WTC11 (cell line): ENCODE measurements at regions not wholly inside any gene's neighbourhood (a gene's known extent, or its start where the extent isn't known, plus 50 kb on each side); places are given as distances from the start of the nearest gene placed in this dataset.
"Not testable (repeated sequence)": the region's sequence is repeated elsewhere in the genome, so short reads cannot be mapped to it uniquely, and the experiment has no call there.

Experiments
- ATAC-seq: fragments of 200-7000 bp; cut with Tn5 transposase; 2 replicates; pipeline ENCODE4 v1.10.0; 2021; ENCODE audit warnings: mild to moderate bottlenecking, moderate library complexity
- CTCF ChIA-PET: fragments of 300-600 bp; sonication (Branson Sonifier 250); formaldehyde crosslinking; loops from one replicate; lab custom pipeline; 2021; ENCODE audit warnings: antibody characterized with exemption; lab: Charles Lee
- POLR2A ChIA-PET: fragments of 350-600 bp; sonication (Branson Sonifier 250); formaldehyde crosslinking; loops from one replicate; lab custom pipeline; 2021; ENCODE audit warnings: antibody characterized with exemption; lab: Charles Lee
- DNase-seq: peaks from one replicate; pipeline ENCODE4 v3.0.0; 2021; ENCODE audit warnings: low spot score
- H3K27ac Mint-ChIP-seq: 2 replicates; pipeline ENCODE4 v1.8.0; 2021; ENCODE audit warnings: mixed read lengths
- H3K27me3 Mint-ChIP-seq: 2 replicates; pipeline ENCODE4 v1.8.0; 2021; ENCODE audit warnings: low read depth, mild to moderate bottlenecking, moderate library complexity, mixed read lengths
- H3K36me3 Mint-ChIP-seq: 2 replicates; pipeline ENCODE4 v1.8.0; 2021; ENCODE audit warnings: mixed read lengths
- H3K4me1 Mint-ChIP-seq: 2 replicates; pipeline ENCODE4 v1.8.0; 2022; ENCODE audit warnings: mixed read lengths
- H3K4me3 Mint-ChIP-seq: 2 replicates; pipeline ENCODE4 v1.8.0; 2021; ENCODE audit warnings: mild to moderate bottlenecking, moderate library complexity, mixed read lengths
- H3K9me3 Mint-ChIP-seq: 2 replicates; pipeline ENCODE4 v1.8.0; 2021; ENCODE audit warnings: mixed read lengths
- ELF4 ChIP-seq: sonication (generic); formaldehyde crosslinking; IDR thresholded peaks from 2 replicates; pipeline ENCODE4 v1.8.1; 2022; ENCODE audit warnings: low read depth, mild to moderate bottlenecking, moderate library complexity, missing genetic modification reagents
- FOXK1 ChIP-seq: sonication (generic); formaldehyde crosslinking; IDR thresholded peaks from 2 replicates; pipeline ENCODE4 v1.8.0; 2022; ENCODE audit warnings: mild to moderate bottlenecking, moderate library complexity, missing genetic modification reagents
- GTF2I ChIP-seq: fragments of 250-450 bp; sonication (Bioruptor Pico); conservative IDR thresholded peaks from 2 replicates; pipeline ENCODE4 v1.4.0; 2021; ENCODE audit warnings: mild to moderate bottlenecking
- MYBL2 ChIP-seq: sonication (generic); formaldehyde crosslinking; IDR thresholded peaks from 2 replicates; pipeline ENCODE4 v1.8.1; 2023; ENCODE audit warnings: mild to moderate bottlenecking, moderate library complexity, missing genetic modification reagents
- NFATC4 ChIP-seq: fragments of 250-450 bp; sonication (Bioruptor Pico); IDR thresholded peaks from 2 replicates; pipeline ENCODE4 v1.9.0; 2021; ENCODE audit warnings: mild to moderate bottlenecking
- RELA ChIP-seq: sonication (generic); formaldehyde crosslinking; IDR thresholded peaks from 2 replicates; pipeline ENCODE4 v1.8.1; 2022; ENCODE audit warnings: missing genetic modification reagents, mild to moderate bottlenecking, borderline replicate concordance
- SMAD3 ChIP-seq: sonication (generic); formaldehyde crosslinking; IDR thresholded peaks from 2 replicates; pipeline ENCODE4 v1.8.0; 2022; ENCODE audit warnings: missing genetic modification reagents, mild to moderate bottlenecking, borderline replicate concordance
- TEAD4 ChIP-seq: sonication (generic); formaldehyde crosslinking; IDR thresholded peaks from 2 replicates; pipeline ENCODE4 v1.8.0; 2022; ENCODE audit warnings: mild to moderate bottlenecking, missing genetic modification reagents
- ZBTB21 ChIP-seq: sonication (generic); formaldehyde crosslinking; IDR thresholded peaks from 2 replicates; pipeline ENCODE4 v1.8.1; 2023; ENCODE audit warnings: mild to moderate bottlenecking, missing genetic modification reagents, borderline replicate concordance
- ZNF219 ChIP-seq: sonication (generic); formaldehyde crosslinking; IDR thresholded peaks from 2 replicates; pipeline ENCODE4 v1.8.0; 2023; ENCODE audit warnings: missing genetic modification reagents, mild to moderate bottlenecking, borderline replicate concordance
- ZNF232 ChIP-seq: sonication (generic); formaldehyde crosslinking; IDR thresholded peaks from 2 replicates; pipeline ENCODE4 v1.8.0; 2022; ENCODE audit warnings: mild to moderate bottlenecking, missing genetic modification reagents
- TF ChIP-seq, protein P1 (sequence below): sonication (generic); formaldehyde crosslinking; IDR thresholded peaks from 2 replicates; pipeline ENCODE4 v1.8.0; 2022; ENCODE audit warnings: mild to moderate bottlenecking, missing genetic modification reagents
- TF ChIP-seq, protein P2 (sequence below): fragments of 250-450 bp; sonication (Bioruptor Pico); IDR thresholded peaks from 2 replicates; pipeline ENCODE4 v1.9.0; 2021; ENCODE audit warnings: moderate library complexity, mild to moderate bottlenecking, inconsistent platforms, borderline replicate concordance
- TF ChIP-seq, protein P3 (sequence below): sonication (generic); formaldehyde crosslinking; IDR thresholded peaks from 2 replicates; pipeline ENCODE4 v1.8.0; 2022; ENCODE audit warnings: missing genetic modification reagents
- TF ChIP-seq, protein P4 (sequence below): sonication (generic); formaldehyde crosslinking; IDR thresholded peaks from 2 replicates; pipeline ENCODE4 v1.8.1; 2023; ENCODE audit warnings: mild to moderate bottlenecking, missing genetic modification reagents
- TF ChIP-seq, protein P5 (sequence below): sonication (generic); formaldehyde crosslinking; IDR thresholded peaks from 2 replicates; pipeline ENCODE4 v1.8.1; 2023; ENCODE audit warnings: mild to moderate bottlenecking, missing genetic modification reagents, moderate library complexity
- TF ChIP-seq, protein P6 (sequence below): sonication (generic); formaldehyde crosslinking; IDR thresholded peaks from 2 replicates; pipeline ENCODE4 v1.8.1; 2022; ENCODE audit warnings: missing genetic modification reagents, borderline replicate concordance
- TF ChIP-seq, protein P7 (sequence below): sonication (generic); formaldehyde crosslinking; IDR thresholded peaks from 2 replicates; pipeline ENCODE4 v1.8.1; 2023; ENCODE audit warnings: mild to moderate bottlenecking, missing genetic modification reagents, moderate library complexity

DNA sequence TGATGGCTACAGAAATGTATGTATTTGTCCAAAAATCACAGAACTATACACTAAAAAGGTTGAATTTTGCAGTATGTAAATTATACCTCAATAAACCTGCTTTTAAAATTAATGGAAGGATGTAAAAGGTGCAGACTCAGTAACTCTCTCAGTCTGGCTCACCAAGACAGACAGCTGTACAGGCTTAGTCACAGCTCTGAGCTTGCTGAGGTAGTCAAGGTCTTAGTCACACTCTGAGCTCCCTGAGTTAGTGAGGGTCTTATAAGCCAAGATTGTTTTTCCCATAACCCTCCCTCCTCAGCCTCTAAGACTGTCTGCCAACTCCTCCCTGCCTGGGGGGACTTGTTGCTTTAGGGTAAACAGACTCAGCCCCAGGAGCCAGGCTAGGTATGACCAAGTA is 59.3 kb upstream of the IZUMO1R start:
- TF ChIP-seq, protein P1, sequence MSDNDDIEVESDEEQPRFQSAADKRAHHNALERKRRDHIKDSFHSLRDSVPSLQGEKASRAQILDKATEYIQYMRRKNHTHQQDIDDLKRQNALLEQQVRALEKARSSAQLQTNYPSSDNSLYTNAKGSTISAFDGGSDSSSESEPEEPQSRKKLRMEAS: no peak
- TF ChIP-seq TEAD4 (CRISPR knock-in tag): no peak
- no peak for TF ChIP-seq MYBL2 (CRISPR knock-in tag)
- no peak for TF ChIP-seq GTF2I (CRISPR knock-in tag)
- TF ChIP-seq ELF4 (CRISPR knock-in tag): no peak
- TF ChIP-seq, protein P2, sequence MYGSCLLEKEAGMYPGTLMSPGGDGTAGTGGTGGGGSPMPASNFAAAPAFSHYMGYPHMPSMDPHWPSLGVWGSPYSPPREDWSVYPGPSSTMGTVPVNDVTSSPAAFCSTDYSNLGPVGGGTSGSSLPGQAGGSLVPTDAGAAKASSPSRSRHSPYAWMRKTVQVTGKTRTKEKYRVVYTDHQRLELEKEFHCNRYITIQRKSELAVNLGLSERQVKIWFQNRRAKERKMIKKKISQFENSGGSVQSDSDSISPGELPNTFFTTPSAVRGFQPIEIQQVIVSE (CRISPR knock-in tag): no peak
- TF ChIP-seq, protein P3, sequence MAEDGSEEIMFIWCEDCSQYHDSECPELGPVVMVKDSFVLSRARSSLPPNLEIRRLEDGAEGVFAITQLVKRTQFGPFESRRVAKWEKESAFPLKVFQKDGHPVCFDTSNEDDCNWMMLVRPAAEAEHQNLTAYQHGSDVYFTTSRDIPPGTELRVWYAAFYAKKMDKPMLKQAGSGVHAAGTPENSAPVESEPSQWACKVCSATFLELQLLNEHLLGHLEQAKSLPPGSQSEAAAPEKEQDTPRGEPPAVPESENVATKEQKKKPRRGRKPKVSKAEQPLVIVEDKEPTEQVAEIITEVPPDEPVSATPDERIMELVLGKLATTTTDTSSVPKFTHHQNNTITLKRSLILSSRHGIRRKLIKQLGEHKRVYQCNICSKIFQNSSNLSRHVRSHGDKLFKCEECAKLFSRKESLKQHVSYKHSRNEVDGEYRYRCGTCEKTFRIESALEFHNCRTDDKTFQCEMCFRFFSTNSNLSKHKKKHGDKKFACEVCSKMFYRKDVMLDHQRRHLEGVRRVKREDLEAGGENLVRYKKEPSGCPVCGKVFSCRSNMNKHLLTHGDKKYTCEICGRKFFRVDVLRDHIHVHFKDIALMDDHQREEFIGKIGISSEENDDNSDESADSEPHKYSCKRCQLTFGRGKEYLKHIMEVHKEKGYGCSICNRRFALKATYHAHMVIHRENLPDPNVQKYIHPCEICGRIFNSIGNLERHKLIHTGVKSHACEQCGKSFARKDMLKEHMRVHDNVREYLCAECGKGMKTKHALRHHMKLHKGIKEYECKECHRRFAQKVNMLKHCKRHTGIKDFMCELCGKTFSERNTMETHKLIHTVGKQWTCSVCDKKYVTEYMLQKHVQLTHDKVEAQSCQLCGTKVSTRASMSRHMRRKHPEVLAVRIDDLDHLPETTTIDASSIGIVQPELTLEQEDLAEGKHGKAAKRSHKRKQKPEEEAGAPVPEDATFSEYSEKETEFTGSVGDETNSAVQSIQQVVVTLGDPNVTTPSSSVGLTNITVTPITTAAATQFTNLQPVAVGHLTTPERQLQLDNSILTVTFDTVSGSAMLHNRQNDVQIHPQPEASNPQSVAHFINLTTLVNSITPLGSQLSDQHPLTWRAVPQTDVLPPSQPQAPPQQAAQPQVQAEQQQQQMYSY (CRISPR knock-in tag): no peak
- TF ChIP-seq, protein P4, sequence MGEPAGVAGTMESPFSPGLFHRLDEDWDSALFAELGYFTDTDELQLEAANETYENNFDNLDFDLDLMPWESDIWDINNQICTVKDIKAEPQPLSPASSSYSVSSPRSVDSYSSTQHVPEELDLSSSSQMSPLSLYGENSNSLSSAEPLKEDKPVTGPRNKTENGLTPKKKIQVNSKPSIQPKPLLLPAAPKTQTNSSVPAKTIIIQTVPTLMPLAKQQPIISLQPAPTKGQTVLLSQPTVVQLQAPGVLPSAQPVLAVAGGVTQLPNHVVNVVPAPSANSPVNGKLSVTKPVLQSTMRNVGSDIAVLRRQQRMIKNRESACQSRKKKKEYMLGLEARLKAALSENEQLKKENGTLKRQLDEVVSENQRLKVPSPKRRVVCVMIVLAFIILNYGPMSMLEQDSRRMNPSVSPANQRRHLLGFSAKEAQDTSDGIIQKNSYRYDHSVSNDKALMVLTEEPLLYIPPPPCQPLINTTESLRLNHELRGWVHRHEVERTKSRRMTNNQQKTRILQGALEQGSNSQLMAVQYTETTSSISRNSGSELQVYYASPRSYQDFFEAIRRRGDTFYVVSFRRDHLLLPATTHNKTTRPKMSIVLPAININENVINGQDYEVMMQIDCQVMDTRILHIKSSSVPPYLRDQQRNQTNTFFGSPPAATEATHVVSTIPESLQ (CRISPR knock-in tag): no peak
- TF ChIP-seq, protein P5, sequence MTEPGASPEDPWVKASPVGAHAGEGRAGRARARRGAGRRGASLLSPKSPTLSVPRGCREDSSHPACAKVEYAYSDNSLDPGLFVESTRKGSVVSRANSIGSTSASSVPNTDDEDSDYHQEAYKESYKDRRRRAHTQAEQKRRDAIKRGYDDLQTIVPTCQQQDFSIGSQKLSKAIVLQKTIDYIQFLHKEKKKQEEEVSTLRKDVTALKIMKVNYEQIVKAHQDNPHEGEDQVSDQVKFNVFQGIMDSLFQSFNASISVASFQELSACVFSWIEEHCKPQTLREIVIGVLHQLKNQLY (CRISPR knock-in tag): no peak
- TF ChIP-seq SMAD3 (CRISPR knock-in tag): no peak
- TF ChIP-seq, protein P6, sequence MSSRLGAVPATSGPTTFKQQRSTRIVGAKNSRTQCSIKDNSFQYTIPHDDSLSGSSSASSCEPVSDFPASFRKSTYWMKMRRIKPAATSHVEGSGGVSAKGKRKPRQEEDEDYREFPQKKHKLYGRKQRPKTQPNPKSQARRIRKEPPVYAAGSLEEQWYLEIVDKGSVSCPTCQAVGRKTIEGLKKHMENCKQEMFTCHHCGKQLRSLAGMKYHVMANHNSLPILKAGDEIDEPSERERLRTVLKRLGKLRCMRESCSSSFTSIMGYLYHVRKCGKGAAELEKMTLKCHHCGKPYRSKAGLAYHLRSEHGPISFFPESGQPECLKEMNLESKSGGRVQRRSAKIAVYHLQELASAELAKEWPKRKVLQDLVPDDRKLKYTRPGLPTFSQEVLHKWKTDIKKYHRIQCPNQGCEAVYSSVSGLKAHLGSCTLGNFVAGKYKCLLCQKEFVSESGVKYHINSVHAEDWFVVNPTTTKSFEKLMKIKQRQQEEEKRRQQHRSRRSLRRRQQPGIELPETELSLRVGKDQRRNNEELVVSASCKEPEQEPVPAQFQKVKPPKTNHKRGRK (CRISPR knock-in tag): no peak
- TF ChIP-seq ZBTB21: no peak
- TF ChIP-seq RELA (CRISPR knock-in tag): no peak
- TF ChIP-seq, protein P7, sequence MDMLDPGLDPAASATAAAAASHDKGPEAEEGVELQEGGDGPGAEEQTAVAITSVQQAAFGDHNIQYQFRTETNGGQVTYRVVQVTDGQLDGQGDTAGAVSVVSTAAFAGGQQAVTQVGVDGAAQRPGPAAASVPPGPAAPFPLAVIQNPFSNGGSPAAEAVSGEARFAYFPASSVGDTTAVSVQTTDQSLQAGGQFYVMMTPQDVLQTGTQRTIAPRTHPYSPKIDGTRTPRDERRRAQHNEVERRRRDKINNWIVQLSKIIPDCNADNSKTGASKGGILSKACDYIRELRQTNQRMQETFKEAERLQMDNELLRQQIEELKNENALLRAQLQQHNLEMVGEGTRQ (CRISPR knock-in tag): no peak
- no peak for TF ChIP-seq ZNF219 (CRISPR knock-in tag)
- no peak for TF ChIP-seq FOXK1 (CRISPR knock-in tag)
- TF ChIP-seq NFATC4 (CRISPR knock-in tag): no peak
- no peak for TF ChIP-seq ZNF232 (CRISPR knock-in tag)
- peaks cover 17% of the 10 kb centered on the region for H3K27me3 Mint-ChIP-seq
- H3K27ac Mint-ChIP-seq: no peak overlapping the region
- ChIA-PET POLR2A (no interaction called here), CTCF (interaction anchor here (0.8 kb wide), 1 partner anchor 324 kb away, joined by 6 read pairs; no protein-coding TSS in a partner anchor)
- no peak overlapping the region for H3K4me3 Mint-ChIP-seq
- ATAC-seq (no peak), DNase-seq (no peak)
- no peaks in the 10 kb centered on the region for H3K4me1 Mint-ChIP-seq
- H3K36me3 Mint-ChIP-seq: peaks cover 23% of the 10 kb centered on the region
- H3K9me3 Mint-ChIP-seq: peaks cover 24% of the 10 kb centered on the region

DNA sequence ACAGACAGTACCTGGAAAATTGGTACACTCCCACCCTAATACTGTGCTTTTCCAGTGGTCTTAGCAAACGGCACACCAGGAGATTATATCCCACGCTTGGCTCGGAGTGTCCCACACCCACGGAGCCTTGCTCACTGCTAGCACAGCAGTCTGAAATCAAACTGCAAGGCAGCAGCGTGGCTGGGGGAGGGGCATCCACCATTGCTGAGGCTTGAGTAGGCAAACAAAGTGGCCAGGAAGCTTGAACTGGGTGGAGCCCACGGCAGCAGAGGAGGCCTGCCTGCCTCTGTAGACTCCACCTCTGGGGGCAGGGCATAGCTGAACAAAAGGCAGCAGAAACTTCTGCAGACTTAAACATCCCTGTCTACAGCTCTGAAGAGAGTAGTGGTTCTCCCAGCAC is 56.1 kb upstream of the IZUMO1R start:
- Mint-ChIP-seq H3K9me3 (peaks cover 46% of the 10 kb centered on the region), H3K27me3 (peaks cover 29% of the 10 kb centered on the region), H3K36me3 (peaks cover 38% of the 10 kb centered on the region)
- H3K27ac Mint-ChIP-seq, H3K4me3 Mint-ChIP-seq, POLR2A ChIA-PET, DNase-seq, H3K4me1 Mint-ChIP-seq, CTCF ChIA-PET, ATAC-seq: not testable (repeated sequence)
